Fibroblast of upper back skin (primary cell): ENCODE measurements at regions not wholly inside any gene's neighbourhood (a gene's known extent, or its start where the extent isn't known, plus 50 kb on each side); places are given as distances from the start of the nearest gene placed in this dataset.
A peak's percentile ranks its signal among the peaks of the same experiment; 100 is the strongest.

Source experiments
- DNase-seq: peaks from one replicate; pipeline ENCODE4 v3.0.0-alpha.2; 2013

GRCh38 chr4:26106776-26107175, 192.8 kb downstream of the SMIM20 start:
- DNase-seq = no peak

GRCh38 chr4:26108054-26108453, 194.0 kb downstream of the SMIM20 start:
- DNase-seq = no peak

- DNase-seq = no peak
Measured at GRCh38 chr4:26110493-26110892, 196.5 kb downstream of the SMIM20 start.

GRCh38 chr4:26113339-26113940, 199.4 kb downstream of the SMIM20 start:
- no peak for DNase-seq

- DNase-seq = peak; percentile 41
Measured at GRCh38 chr4:26116057-26116456, 202.0 kb downstream of the SMIM20 start.

GRCh38 chr4:26120098-26120825, 200.6 kb upstream of the RBPJ start:
- no peak for DNase-seq

GRCh38 chr4:26122690-26123089, 198.1 kb upstream of the RBPJ start:
- DNase-seq = no peak

GRCh38 chr4:26124753-26125321, 196.0 kb upstream of the RBPJ start:
- no peak for DNase-seq

GRCh38 chr4:26126143-26126718, 194.6 kb upstream of the RBPJ start:
- no peak for DNase-seq

- DNase-seq = no peak
Measured at GRCh38 chr4:26126994-26127393, 193.8 kb upstream of the RBPJ start.

GRCh38 chr4:26127851-26128337, 192.9 kb upstream of the RBPJ start:
- DNase-seq = no peak

- no peak for DNase-seq
Measured at GRCh38 chr4:26130173-26130572, 190.6 kb upstream of the RBPJ start.

- no peak for DNase-seq
Measured at GRCh38 chr4:26130841-26131432, 189.9 kb upstream of the RBPJ start.

- DNase-seq = no peak
Measured at GRCh38 chr4:26131711-26132110, 189.1 kb upstream of the RBPJ start.

GRCh38 chr4:26132858-26133257, 188.0 kb upstream of the RBPJ start:
- DNase-seq = no peak

GRCh38 chr4:26133840-26134239, 187.0 kb upstream of the RBPJ start:
- no peak for DNase-seq

- no peak for DNase-seq
Measured at GRCh38 chr4:26135331-26135730, 185.5 kb upstream of the RBPJ start.

- no peak for DNase-seq
Measured at GRCh38 chr4:26136615-26137014, 184.2 kb upstream of the RBPJ start.

GRCh38 chr4:26137288-26137687, 183.5 kb upstream of the RBPJ start:
- no peak for DNase-seq

- no peak for DNase-seq
Measured at GRCh38 chr4:26139310-26139924, 181.4 kb upstream of the RBPJ start.

GRCh38 chr4:26140150-26140898, 180.5 kb upstream of the RBPJ start:
- DNase-seq = peak; percentile 62

- DNase-seq = no peak
Measured at GRCh38 chr4:26141051-26141721, 179.6 kb upstream of the RBPJ start.
